Superior temporal gyrus (tissue), 1 donor: ENCODE measurements at regions not wholly inside any gene's neighbourhood (a gene's known extent, or its start where the extent isn't known, plus 50 kb on each side); places are given as distances from the start of the nearest gene placed in this dataset.
A peak's percentile ranks its signal among the peaks of the same experiment; 100 is the strongest.
"Not testable (repeated sequence)": the region's sequence is repeated elsewhere in the genome, so short reads cannot be mapped to it uniquely, and the experiment has no call there.

ENCODE experiments used
- DNase-seq: peaks from one replicate; pipeline ENCODE4 v3.0.0-alpha.2; 2016; ENCODE audit errors: extremely low spot score

GRCh38 chr11:130550984-130551383 is 102.5 kb downstream of the ADAMTS15 start:
- no peak for DNase-seq

- DNase-seq, result no peak
Observed at GRCh38 chr11:130551388-130551787, 102.9 kb downstream of the ADAMTS15 start.

GRCh38 chr11:130553306-130553705 is 104.9 kb downstream of the ADAMTS15 start:
- DNase-seq, result no peak

GRCh38 chr11:130554241-130555055 is 106.0 kb downstream of the ADAMTS15 start:
- DNase-seq, result no peak

GRCh38 chr11:130555251-130555841 is 106.9 kb downstream of the ADAMTS15 start:
- no peak for DNase-seq

- DNase-seq, result no peak
Observed at GRCh38 chr11:130560000-130560780, 111.7 kb downstream of the ADAMTS15 start.

GRCh38 chr11:130560781-130561109 is 112.3 kb downstream of the ADAMTS15 start:
- no peak for DNase-seq

GRCh38 chr11:130561441-130561881 is 113.0 kb downstream of the ADAMTS15 start:
- DNase-seq, result no peak

- no peak for DNase-seq
Observed at GRCh38 chr11:130562549-130562948, 114.1 kb downstream of the ADAMTS15 start.

- DNase-seq, result not testable (repeated sequence)
Observed at GRCh38 chr11:130566360-130566759, 117.9 kb downstream of the ADAMTS15 start.

GRCh38 chr11:130571519-130571918 is 123.1 kb downstream of the ADAMTS15 start:
- no peak for DNase-seq

GRCh38 chr11:130571947-130572584 is 123.6 kb downstream of the ADAMTS15 start:
- DNase-seq, result no peak

- DNase-seq, result no peak
Observed at GRCh38 chr11:130573767-130574166, 125.3 kb downstream of the ADAMTS15 start.

GRCh38 chr11:130574740-130575139 is 126.3 kb downstream of the ADAMTS15 start:
- DNase-seq, result no peak

GRCh38 chr11:130576146-130576545 is 127.7 kb downstream of the ADAMTS15 start:
- no peak for DNase-seq

GRCh38 chr11:130578738-130579368 is 130.4 kb downstream of the ADAMTS15 start:
- no peak for DNase-seq

- DNase-seq, result peak; percentile 94
Observed at GRCh38 chr11:130580372-130580771, 131.9 kb downstream of the ADAMTS15 start.

GRCh38 chr11:130580891-130581492 is 132.5 kb downstream of the ADAMTS15 start:
- peak; percentile 33 for DNase-seq

GRCh38 chr11:130581646-130582045 is 133.2 kb downstream of the ADAMTS15 start:
- no peak for DNase-seq

GRCh38 chr11:130582176-130582575 is 133.7 kb downstream of the ADAMTS15 start:
- DNase-seq, result no peak

GRCh38 chr11:130582981-130583380 is 134.5 kb downstream of the ADAMTS15 start:
- no peak for DNase-seq
